Thoracic aorta (tissue), 2 donors: ENCODE measurements at regions not wholly inside any gene's neighbourhood (a gene's known extent, or its start where the extent isn't known, plus 50 kb on each side); places are given as distances from the start of the nearest gene placed in this dataset.
"Not testable (repeated sequence)": the region's sequence is repeated elsewhere in the genome, so short reads cannot be mapped to it uniquely, and the experiment has no call there.

Source experiments
- ATAC-seq: fragments of 150-250 bp; one replicate; pipeline ENCODE4 v1.8.0; 2017; ENCODE audit warnings: low read depth; ENCODE audit not compliant: insufficient number of reproducible peaks, low FRiP score
- DNase-seq: peaks from one replicate; pipeline ENCODE4 v3.0.0-alpha.2; 2020; ENCODE audit warnings: low spot score
- H3K27ac ChIP-seq, 2 donors: fragments of 200-600 bp; sonication (generic); 1 replicate in 1 of 2; 2 replicates in 1 of 2; pipeline ENCODE4 v1.5.1; 2016; ENCODE audit warnings: mild to moderate bottlenecking in 2 of 2, moderate library complexity in 2 of 2
- H3K27me3 ChIP-seq: fragments of 200-600 bp; sonication (generic); replicated peaks from 2 replicates; pipeline ENCODE4 v1.6.0; 2016; ENCODE audit warnings: mild to moderate bottlenecking; ENCODE audit not compliant: insufficient read depth
- H3K36me3 ChIP-seq: fragments of 200-600 bp; sonication (generic); one replicate; pipeline ENCODE4 v1.5.1; 2016
- H3K4me1 ChIP-seq, 2 donors: fragments of 200-600 bp; sonication (generic); 1 replicate in 1 of 2; 2 replicates in 1 of 2; pipeline versions ENCODE4 v1.5.1 to v1.6.0; 2016; ENCODE audit warnings: low read depth in 2 of 2, mild to moderate bottlenecking in 1 of 2; ENCODE audit not compliant: control insufficient read depth in 1 of 2
- H3K4me3 ChIP-seq: fragments of 200-600 bp; sonication (generic); 2 replicates; pipeline ENCODE4 v1.5.1; 2016; ENCODE audit warnings: mild to moderate bottlenecking
- H3K9me3 ChIP-seq: fragments of 200-600 bp; sonication (generic); 2 replicates; pipeline ENCODE4 v1.5.1; 2016
- CTCF ChIP-seq: fragments of 200-600 bp; sonication (generic); IDR thresholded peaks from one replicate; pipeline ENCODE4 v1.5.1; 2019; ENCODE audit warnings: antibody characterized with exemption

GRCh38 chr11:98060759-98061158 lies 960.0 kb upstream of the CNTN5 start:
- Histone ChIP-seq H3K9me3 (no peaks in the 10 kb centered on the region), H3K4me1 (no peaks in the 10 kb centered on the region), H3K27me3 (no peaks in the 10 kb centered on the region), H3K27ac (no peak overlapping the region), H3K4me3 (no peak overlapping the region), H3K36me3 (no peaks in the 10 kb centered on the region)
- DNase-seq (no peak), ATAC-seq (no peak)
- no peak for TF ChIP-seq CTCF

GRCh38 chr11:98061858-98062257 lies 958.9 kb upstream of the CNTN5 start:
- no peak for TF ChIP-seq CTCF
- Histone ChIP-seq H3K27ac (no peak overlapping the region), H3K9me3 (no peaks in the 10 kb centered on the region), H3K27me3 (no peaks in the 10 kb centered on the region), H3K36me3 (no peaks in the 10 kb centered on the region), H3K4me3 (no peak overlapping the region), H3K4me1 (no peaks in the 10 kb centered on the region)
- no peak for DNase-seq
- ATAC-seq = no peak

- DNase-seq (no peak), ATAC-seq (no peak)
- no peak for TF ChIP-seq CTCF
- no peaks in the 10 kb centered on the region for H3K4me1 ChIP-seq
- H3K36me3 ChIP-seq = no peaks in the 10 kb centered on the region
- H3K27ac ChIP-seq = no peak overlapping the region
- H3K27me3 ChIP-seq = no peaks in the 10 kb centered on the region
- H3K4me3 ChIP-seq = no peak overlapping the region
- no peaks in the 10 kb centered on the region for H3K9me3 ChIP-seq
These were observed 958.0 kb upstream of the CNTN5 start for GRCh38 chr11:98062714-98063113.

- no peak for DNase-seq
- no peak for TF ChIP-seq CTCF
- no peak overlapping the region for H3K27ac ChIP-seq
- no peak for ATAC-seq
- H3K9me3 ChIP-seq = no peaks in the 10 kb centered on the region
- H3K27me3 ChIP-seq = no peaks in the 10 kb centered on the region
- H3K36me3 ChIP-seq = no peaks in the 10 kb centered on the region
- H3K4me1 ChIP-seq = no peaks in the 10 kb centered on the region
- H3K4me3 ChIP-seq = no peak overlapping the region
These were observed 952.5 kb upstream of the CNTN5 start for GRCh38 chr11:98068251-98068650.

GRCh38 chr11:98069147-98069546 lies 951.6 kb upstream of the CNTN5 start:
- H3K27ac ChIP-seq, H3K27me3 ChIP-seq, H3K9me3 ChIP-seq, H3K4me3 ChIP-seq, H3K36me3 ChIP-seq, DNase-seq, H3K4me1 ChIP-seq, ATAC-seq: not testable (repeated sequence)

GRCh38 chr11:98069861-98070260 lies 950.9 kb upstream of the CNTN5 start:
- Histone ChIP-seq H3K4me3 (no peak overlapping the region), H3K27me3 (no peaks in the 10 kb centered on the region), H3K4me1 (no peaks in the 10 kb centered on the region), H3K27ac (no peak overlapping the region), H3K36me3 (no peaks in the 10 kb centered on the region), H3K9me3 (no peaks in the 10 kb centered on the region)
- DNase-seq (no peak), ATAC-seq (no peak)
- no peak for TF ChIP-seq CTCF
